GM21381 (cell line): ENCODE measurements at regions not wholly inside any gene's neighbourhood (a gene's known extent, or its start where the extent isn't known, plus 50 kb on each side); places are given as distances from the start of the nearest gene placed in this dataset.
"Not testable (repeated sequence)": the region's sequence is repeated elsewhere in the genome, so short reads cannot be mapped to it uniquely, and the experiment has no call there.

Experiments used
- ATAC-seq: cut with Tn5 transposase; IDR thresholded peaks from one replicate; pipeline ENCODE4 v1.9.1; 2021; ENCODE audit warnings: mild to moderate bottlenecking, moderate library complexity; ENCODE audit not compliant: unreplicated experiment

DNA sequence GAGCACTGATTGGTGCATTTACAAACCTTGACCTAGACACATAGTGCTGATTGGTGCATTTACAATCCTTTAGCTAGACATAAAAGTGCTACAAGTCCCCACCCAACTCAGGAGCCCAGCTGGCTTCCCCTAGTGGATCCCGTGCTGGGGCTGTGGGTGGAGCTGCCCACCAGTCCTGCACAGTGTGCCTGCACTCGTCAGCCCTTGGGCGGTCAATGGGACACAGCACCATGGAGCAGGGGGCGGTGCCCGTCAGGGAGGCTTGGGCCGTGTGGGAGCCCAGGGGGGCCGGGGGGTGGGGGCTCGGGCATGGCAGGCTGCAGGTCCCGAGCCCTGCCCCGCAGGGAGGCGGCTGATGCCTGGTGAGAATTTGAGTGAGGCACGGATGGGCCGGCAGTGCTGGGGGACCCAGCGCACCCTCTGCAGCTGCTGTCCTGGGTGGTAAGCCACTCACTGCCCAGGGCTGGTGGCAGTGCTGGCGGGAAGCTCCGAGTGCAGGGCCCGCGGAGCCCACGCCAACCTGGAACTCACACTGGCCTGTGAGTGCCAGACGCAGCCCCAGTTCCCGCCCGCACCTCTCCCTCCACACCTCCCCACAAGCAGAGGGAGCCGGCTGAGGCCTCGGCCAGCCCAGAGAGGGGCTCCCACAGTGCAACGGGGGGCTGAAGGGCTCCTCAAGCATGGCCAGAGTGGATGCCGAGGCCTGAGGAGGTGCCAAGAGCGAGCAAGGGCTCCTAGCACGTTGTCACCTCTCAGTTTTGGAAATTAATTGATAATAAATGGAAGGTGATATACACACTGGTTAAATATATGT, 207.7 kb downstream of the RAP2B start:
- ATAC-seq: no peak

DNA sequence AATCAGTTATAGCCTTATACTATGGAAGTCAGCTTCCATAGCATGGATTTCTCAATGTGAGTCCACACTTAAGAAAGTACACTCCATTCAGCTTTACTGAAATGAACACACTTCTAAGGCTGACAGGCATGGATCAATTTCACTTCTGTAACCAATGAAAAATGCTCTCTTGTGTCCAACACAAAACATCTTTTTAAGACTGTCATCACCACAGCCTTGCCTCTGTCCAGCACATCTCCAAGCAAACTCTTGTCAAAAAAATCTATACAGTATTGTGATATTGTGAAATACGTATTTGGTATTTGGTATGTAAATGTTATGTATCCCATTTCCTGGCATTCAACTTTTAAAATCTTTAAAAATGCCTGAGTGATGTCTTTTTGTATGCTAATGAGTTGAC, 208.7 kb downstream of the RAP2B start:
- ATAC-seq: no peak

DNA sequence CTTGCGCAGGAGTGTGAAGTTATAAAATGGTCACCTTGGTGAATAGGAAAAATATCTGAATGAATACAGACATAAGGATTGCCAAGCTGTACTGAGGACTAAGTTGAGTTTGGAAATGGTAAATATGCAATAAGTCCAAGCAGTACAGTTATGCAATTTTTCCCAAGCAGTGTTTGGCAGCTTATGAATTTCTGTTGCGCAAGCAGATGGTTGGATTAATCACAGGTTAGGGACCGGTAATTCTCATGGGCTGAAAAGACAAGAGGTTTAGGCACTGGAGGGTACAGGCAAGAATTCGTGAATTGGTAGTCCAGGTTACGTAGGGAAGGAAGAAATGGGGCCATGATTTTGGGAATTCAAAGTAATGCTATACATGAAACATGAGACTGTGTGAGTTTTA, 210.3 kb downstream of the RAP2B start:
- ATAC-seq: no peak

DNA sequence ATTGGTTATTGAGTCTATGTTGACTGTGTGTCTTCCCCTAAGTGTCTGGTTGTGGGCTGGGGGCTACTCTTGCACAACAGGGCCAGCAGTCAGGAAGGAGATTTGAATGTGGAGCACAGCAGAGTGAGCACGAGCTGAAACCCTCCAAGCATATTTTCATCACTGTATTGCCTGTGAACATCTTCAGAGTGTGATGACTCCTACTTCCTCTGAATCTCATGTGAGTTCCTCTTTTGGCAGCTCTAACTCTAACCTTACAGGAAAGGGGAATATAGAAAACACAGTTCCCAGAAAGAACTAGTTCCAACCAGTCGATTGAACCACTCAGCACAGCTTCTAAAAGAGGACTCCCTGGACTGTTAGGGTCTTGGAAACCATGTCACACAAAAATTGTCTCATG, 211.6 kb downstream of the RAP2B start:
- ATAC-seq: no peak

DNA sequence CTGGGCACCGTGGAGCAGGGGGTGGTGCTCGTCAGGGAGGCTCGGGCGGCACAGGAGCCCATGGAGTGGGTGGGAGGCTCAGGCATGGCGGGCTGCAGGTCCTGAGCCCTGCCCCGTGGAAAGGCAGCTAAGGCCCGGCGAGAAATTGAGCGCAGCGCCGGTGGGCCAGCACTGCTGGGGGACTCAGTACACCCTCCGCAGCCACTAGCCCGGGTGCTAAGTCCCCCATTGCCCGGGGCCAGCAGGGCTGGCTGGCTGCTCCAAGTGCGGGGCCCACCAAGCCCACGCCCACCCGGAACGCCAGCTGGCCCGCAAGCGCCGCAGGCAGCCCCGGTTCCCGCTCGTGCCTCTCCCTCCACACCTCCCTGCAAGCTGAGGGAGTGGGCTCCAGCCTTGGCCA, 216.3 kb downstream of the RAP2B start:
- ATAC-seq: not testable (repeated sequence)

DNA sequence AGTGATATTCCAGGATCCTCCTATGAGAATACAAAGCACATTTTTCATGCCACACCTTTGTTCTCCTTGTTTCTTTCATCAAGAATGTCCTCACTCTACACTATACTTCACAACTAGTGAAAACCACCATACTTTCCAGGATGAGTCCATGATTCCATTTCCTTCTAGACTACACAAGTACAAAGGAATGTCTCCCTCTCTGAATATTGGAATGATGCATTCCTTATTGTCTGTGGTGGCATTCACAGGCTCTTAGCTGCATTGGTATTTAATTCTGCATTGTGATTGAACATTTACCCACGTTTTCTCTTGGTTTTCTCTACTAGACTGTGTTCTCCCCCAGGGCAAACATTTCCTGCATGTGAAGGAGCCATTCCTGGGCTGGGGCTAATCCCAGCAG, 217.5 kb downstream of the RAP2B start:
- ATAC-seq: no peak

DNA sequence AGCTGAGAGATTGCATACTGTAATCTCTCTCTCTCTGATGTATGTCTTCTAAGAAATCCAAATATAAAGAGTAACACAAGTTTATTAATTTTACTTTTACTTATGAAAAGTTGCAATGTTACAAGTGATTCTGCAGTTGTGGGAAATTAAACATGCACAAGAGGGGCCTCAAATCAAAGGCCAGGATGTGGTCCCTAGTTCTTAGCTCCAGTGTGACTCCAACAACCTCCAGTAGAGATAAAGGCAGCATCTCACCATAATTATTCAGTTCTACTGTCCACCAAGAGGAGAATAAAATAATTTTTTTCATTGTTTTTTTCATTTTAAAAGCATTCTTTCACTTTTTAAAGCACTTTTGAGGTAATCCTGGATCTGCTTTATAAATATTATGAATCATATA, 223.3 kb downstream of the RAP2B start:
- ATAC-seq: no peak

DNA sequence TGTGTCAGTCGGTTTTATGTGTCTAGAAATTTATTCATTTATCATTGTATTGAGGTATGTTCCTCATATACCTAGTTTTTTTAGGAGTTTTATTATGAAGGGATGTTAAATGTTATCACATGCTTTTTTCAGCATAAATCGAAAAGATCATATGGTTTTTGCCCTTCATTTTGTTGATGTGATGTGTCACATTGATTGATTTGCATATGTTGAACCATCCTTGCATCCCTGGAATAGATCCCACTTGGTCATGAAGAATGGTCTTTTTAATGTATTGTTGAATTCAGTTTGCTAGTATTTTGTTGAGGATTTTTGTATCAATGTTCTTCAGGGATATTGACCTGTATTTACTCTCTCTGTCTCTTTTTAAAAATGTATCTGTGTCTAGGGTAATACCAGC, 230.3 kb downstream of the RAP2B start:
- no peak for ATAC-seq

DNA sequence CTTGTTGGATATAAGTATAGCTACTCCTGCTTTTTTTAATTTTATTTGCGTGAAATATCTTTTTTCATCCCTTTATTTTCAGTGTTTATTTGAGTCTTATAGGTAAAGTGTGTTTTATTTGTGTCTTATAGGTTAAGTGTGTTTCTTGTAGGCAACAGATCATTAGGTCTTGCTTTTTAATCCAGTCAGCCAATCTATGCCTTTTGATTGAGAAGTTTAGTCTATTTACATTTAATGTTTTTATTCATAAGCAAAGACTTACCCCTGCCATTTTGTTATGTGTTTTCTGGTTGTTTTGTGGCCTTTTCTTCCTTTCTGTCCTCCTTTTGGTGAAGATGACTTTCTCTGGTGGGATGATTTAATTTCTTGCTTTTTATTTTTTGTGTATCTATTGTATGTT, 232.0 kb downstream of the RAP2B start:
- no peak for ATAC-seq

DNA sequence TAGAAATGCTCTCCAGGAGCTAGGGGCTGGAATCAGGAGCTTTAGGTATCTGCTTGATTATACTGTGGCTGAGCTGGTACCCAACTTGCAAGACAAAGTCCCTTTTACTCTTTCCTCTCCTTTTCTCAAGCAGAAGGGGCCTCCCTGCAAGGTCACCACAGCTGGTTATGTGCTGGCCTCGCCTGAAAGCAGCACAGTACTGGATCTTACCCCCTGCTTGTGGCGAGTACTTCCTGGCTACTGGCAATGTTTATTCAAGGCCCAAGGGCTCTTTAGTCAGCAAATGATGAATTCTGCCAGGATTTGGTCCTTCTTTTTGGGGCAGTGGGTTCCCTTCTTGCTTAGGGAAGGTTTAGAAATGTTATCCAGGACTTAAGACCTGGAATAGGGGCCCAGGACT, 234.6 kb downstream of the RAP2B start:
- no peak for ATAC-seq

DNA sequence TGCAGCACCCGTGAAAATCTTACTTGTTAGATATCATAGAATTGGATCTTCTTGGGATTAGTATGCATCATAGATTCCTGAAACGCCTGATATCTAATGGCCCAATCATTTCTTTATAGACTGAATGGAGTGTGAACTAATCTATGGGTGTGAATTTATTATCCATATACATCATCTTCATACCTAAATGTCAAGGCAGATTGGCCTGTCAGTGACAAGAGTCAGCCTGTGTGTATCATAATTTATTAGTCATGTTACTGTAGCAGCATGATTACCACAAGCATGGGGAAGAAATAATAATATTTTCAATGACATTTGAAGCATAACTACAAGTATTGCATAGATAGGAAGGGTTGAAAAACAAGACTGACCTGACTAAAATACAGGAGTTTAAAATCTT, 235.8 kb downstream of the RAP2B start:
- no peak for ATAC-seq

DNA sequence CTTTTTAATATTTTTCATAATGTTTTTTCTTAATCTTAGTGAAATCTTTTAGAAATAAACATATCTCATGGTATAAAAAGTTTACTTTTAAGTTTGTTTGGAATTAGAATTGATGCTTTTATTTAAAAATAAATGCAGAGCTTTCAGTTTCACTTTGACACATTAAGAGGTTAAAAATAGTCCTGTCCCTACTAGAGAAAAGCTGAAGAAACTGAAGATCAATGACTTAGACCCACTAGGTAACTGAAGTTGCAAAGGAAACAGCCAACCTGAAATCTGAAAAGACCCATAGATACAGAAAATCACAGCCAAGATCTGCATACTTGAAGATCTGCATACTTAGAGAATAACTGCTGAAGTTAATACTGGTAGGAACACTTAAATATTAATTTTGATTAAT, 237.6 kb downstream of the RAP2B start:
- ATAC-seq: peak; percentile 87

DNA sequence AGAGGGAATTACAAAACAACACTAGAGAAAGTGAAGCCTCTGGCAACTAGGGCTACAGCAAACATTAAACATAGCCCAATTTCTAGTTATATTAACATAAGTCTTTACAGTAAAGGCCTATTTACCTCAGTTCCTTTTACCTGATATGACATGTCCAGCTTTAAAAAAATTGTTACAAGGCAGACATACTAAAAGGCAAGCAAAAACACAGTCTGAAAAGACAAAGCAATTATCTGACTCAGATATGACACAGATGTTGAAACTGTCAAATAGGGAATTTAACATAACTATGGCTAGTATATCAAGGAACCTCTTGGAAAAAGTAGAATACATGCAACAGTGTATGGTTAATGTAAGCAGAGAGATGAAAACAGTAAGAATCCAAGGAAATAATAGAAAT, 238.6 kb downstream of the RAP2B start:
- no peak for ATAC-seq

DNA sequence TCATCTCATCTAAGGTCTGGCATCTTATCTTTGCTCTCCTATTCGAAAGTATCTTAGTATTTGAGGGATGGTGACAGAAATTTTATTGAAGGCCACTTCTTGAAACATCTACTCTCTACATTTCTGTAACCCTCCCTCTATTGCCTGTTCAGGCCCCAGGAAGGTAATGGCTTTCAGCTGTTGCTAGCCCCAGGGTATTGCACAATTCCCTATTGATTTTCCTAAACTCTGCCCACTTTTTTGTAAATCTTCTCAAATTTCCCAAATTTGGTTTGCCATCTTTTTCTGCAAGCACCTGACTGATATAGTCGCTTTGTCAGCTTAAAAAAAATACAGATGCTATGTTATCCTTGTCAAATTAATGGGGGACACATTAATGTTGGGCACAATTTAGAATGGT, 242.1 kb downstream of the RAP2B start:
- no peak for ATAC-seq

DNA sequence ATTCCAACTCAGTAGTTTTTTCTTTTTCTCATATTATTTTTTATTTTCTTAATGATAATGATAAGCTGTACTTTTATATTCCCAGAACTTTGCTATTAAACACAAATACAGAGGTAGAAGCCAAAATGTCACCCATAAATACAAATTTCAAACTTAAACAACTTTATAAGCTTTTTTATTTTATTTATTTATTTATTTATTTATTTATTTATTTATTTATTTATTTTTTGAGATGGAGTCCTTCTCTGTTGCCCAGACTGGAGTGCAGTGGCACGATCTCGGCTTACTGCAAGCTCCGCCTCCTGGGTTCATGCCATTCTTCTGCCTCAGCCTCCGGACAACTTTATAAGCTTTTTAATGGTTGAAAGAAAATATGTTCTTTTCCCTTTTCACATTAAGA, 243.3 kb downstream of the RAP2B start:
- ATAC-seq: not testable (repeated sequence)

DNA sequence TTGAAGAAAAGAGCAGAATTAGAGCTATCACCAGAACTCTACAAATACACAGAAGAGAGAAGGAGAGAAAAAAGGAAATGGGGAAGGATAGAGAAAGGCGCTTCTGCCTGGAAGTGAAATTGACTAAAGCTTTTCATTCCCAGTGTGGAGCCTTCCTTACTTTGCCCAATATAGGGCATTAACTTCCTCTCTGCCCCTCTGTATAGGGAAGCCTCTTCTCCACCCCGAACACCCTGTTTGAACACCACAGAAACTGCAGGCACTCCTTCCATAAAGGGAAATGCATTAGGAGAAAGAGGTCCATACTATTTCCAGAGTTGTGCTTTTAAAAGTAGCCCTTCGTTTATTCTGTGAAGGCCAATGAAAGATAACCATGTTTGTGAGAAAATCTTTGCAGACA, 248.5 kb downstream of the RAP2B start:
- no peak for ATAC-seq

DNA sequence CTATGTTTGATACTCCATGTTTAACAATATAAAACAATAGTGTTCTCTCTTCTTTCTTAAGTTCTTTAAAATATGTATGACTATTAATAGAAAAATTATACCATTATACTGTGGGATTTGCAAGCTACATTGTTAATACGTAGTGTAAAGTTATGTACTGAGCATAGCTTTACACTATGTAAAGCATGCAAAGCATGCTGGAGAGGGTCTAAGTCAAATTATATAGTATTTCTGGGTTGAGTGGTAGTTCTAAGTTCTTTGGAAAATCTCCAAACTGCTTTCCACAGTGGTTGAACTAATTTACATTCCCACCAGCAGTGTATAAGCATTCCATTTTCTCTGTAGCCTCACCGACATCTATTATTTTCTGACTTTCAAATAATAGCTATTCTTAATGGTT, 253.0 kb downstream of the RAP2B start:
- no peak for ATAC-seq

DNA sequence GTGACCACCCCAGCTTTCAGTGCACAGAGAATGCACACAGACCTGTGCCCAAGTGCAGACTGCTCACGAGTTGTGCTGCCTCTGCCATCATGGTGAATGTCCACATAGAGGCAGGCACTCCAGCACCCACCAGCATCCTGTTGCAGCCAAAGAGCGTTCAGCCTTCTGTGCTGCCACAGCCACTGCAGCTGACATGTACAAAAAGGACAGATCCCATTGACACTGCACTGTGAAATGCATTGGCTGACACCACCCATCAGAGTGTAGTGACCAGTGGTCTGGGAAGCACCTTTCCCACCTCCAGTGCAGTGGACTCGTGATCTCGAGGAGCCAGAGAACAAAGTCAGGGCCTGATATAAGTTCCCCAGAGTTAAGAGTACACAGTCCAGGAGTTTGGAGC, 260.3 kb downstream of the RAP2B start:
- ATAC-seq: no peak

DNA sequence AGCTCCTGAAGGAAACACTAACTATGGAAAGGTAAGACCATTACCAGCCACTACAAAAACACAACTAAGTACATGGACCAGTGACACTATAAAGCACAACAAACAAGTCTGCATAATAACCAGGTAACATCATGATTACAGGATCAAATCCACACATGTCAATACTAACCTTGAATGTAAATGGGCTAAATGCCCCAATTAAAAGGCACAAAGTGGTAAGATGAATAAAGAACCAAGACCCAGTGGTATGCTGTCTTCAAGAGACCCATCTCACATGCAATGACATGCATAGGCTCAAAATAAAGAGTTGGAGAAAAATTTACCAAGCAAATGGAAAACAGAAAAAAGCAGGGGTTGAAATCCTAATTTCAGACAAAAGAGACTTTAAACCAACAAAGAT, 261.8 kb downstream of the RAP2B start:
- not testable (repeated sequence) for ATAC-seq

DNA sequence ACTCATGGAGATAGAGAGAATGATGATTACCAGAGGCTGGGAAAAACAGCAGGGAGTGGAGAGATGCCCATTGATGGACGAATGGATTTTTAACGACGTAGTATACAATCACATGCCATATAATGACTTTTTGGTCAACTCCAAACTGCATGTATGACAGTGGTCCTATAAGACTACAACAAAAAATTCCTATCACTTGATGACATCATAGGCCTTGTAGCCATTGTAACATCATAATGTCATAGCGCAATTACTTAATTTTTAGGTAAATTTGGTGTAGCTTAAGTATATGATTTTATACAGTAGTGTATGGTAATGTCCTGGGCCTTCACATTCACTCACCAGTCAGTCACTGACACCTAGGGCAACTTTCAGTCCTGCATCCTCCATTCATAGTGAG, 264.3 kb downstream of the RAP2B start:
- no peak for ATAC-seq

DNA sequence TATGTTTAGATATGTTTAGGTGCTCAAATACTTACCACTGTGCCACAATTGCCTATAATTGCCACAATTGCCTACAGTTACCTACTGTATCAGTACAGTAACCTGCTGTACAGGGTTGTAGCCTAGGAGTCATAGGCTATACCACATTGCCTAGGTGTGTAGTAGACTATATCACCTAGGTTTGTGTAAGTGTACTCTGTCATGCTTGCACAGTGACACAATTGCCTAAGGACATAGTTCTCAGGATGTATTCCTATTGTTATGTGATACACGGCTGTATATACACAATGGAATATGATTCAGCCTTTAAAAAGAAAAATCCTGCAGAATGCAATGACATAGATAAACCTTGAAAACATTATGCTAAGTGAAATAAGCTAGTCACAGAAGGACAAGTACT, 264.8 kb downstream of the RAP2B start:
- ATAC-seq: no peak

DNA sequence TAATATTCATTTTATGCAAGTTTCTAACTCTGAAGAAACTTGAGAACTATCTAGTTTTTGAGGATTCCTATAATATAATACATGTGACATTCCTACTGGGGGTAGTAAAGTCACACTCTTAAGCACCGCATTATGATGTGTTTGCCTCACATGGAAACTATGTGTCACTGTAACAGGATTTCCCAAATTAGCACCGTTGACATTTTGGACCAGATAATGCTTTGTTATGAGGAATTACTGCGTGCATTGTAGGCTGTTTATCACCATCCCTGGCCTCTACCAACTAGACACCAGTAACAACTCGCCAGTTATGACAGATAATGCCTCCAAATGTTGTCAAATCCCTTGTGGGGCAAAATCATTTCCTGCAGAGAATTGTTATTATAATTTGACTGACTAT, 267.8 kb downstream of the RAP2B start:
- no peak for ATAC-seq

DNA sequence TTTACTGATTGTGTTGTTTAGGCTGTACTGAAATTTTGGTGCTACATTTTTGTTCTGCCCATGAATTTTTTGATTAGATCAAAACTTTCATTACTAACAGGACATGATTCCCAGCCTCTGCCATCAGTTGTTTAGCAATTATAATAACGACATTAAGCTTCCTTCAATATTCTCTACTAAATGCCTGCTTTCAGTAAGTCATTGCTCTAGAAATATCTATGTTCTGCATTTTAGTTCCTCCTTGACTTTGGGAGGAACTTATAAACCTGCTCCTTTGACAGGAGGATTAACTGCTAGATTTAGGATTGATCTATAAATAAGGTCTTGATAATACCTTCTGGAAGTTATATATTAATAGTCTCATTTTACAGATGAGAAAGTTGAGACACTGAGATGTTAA, 269.1 kb downstream of the RAP2B start:
- no peak for ATAC-seq
